Chondrocyte (in vitro differentiated cells): ENCODE measurements at regions not wholly inside any gene's neighbourhood (a gene's known extent, or its start where the extent isn't known, plus 50 kb on each side); places are given as distances from the start of the nearest gene placed in this dataset.
"Not testable (repeated sequence)": the region's sequence is repeated elsewhere in the genome, so short reads cannot be mapped to it uniquely, and the experiment has no call there.

ENCODE experiments used
- DNase-seq: peaks from one replicate; pipeline ENCODE4 v3.0.0; 2021; ENCODE audit warnings: mixed read lengths, low spot score
- H3K27ac Mint-ChIP-seq: one replicate; pipeline ENCODE4 v1.8.0; 2021; ENCODE audit warnings: mild to moderate bottlenecking, moderate library complexity, mixed read lengths; ENCODE audit not compliant: unreplicated experiment
- H3K27me3 Mint-ChIP-seq: 2 replicates; pipeline ENCODE4 v1.8.0; 2021; ENCODE audit warnings: low read depth, mixed read lengths
- H3K36me3 Mint-ChIP-seq: 2 replicates; pipeline ENCODE4 v1.8.0; 2021; ENCODE audit warnings: low read depth, mixed read lengths
- H3K4me1 Mint-ChIP-seq: 2 replicates; pipeline ENCODE4 v1.8.0; 2021; ENCODE audit warnings: low read depth, mild to moderate bottlenecking, mixed read lengths
- H3K4me3 Mint-ChIP-seq: one replicate; pipeline ENCODE4 v1.8.0; 2021; ENCODE audit warnings: mild to moderate bottlenecking, moderate library complexity, mixed read lengths; ENCODE audit not compliant: unreplicated experiment
- H3K9me3 Mint-ChIP-seq: 2 replicates; pipeline ENCODE4 v1.8.0; 2021; ENCODE audit warnings: low read depth, mixed read lengths
- TF ChIP-seq, protein P1 (sequence below): fragments of 200-600 bp; sonication (generic); IDR thresholded peaks from 2 replicates; pipeline ENCODE4 v1.5.0; 2021; ENCODE audit warnings: antibody characterized with exemption, mild to moderate bottlenecking, moderate library complexity

DNA sequence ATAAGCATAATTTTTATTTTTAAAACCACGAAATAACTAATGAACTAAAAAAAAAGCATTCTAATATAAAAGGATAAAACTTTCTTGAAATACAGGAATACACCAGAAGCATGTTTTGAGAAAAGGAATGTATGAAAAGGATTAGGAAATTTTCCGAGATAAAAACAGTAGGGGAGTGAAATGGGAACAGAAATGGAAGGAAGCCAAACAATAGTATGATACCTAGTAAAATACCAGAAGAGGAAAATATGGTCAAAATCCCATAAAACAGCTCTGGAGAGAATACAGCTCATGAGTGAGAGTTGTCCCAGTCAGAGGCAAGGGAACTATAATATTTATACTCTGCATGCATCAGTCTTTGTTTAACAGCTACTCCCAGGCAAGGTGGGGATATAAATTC is 1016.2 kb downstream of the SLC6A15 start:
- Mint-ChIP-seq H3K27me3 (no peaks in the 10 kb centered on the region), H3K9me3 (peaks cover 7% of the 10 kb centered on the region), H3K36me3 (no peaks in the 10 kb centered on the region), H3K4me3 (no peak overlapping the region), H3K4me1 (no peaks in the 10 kb centered on the region), H3K27ac (no peak overlapping the region)
- TF ChIP-seq, protein P1, sequence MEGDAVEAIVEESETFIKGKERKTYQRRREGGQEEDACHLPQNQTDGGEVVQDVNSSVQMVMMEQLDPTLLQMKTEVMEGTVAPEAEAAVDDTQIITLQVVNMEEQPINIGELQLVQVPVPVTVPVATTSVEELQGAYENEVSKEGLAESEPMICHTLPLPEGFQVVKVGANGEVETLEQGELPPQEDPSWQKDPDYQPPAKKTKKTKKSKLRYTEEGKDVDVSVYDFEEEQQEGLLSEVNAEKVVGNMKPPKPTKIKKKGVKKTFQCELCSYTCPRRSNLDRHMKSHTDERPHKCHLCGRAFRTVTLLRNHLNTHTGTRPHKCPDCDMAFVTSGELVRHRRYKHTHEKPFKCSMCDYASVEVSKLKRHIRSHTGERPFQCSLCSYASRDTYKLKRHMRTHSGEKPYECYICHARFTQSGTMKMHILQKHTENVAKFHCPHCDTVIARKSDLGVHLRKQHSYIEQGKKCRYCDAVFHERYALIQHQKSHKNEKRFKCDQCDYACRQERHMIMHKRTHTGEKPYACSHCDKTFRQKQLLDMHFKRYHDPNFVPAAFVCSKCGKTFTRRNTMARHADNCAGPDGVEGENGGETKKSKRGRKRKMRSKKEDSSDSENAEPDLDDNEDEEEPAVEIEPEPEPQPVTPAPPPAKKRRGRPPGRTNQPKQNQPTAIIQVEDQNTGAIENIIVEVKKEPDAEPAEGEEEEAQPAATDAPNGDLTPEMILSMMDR = no peak
- no peak for DNase-seq

DNA sequence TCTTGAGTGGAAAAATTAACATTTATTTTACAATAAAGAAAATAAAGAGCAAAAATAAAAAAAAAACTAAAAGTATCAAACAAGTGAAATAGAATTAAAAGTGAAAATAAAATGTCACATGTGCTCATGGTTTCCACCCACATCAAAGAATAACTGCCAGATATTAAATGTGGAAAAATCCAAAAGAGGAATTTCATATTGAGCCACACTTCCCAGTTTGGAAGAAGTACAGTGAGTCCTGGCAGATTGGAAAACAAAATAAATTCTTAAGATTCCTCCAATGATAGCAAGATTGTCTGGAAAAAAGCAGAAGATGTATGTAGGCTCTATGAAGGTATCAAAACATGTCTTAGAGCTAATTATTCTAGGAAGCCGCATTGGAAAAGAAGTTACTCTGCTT is 1019.5 kb downstream of the SLC6A15 start:
- Mint-ChIP-seq H3K27ac (no peak overlapping the region), H3K27me3 (no peaks in the 10 kb centered on the region), H3K9me3 (peaks cover 4% of the 10 kb centered on the region), H3K36me3 (peaks cover 2% of the 10 kb centered on the region), H3K4me3 (no peak overlapping the region), H3K4me1 (no peaks in the 10 kb centered on the region)
- DNase-seq = no peak
- TF ChIP-seq, protein P1 = no peak

DNA sequence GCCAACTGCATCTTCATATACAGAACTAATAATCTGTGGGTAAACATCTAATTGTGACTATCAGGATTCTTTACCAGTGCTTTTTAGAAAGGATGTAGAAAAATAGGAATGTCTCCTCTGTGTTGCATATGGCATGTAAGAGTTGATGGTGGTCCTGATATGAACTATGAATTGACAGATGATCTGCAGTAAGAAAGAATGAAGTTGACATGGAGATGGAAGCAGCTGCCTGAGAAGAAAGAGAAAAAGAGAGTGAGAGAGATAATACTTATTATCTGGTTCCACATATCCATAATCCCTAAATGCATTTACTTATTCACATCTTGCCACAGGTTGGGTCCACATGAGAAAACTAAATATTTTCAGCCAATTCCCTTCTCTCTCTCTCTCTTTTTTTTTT is 1022.9 kb downstream of the SLC6A15 start:
- H3K9me3 Mint-ChIP-seq = peaks cover 4% of the 10 kb centered on the region
- no peak overlapping the region for H3K4me3 Mint-ChIP-seq
- DNase-seq = no peak
- TF ChIP-seq, protein P1 = no peak
- H3K36me3 Mint-ChIP-seq = peaks cover 2% of the 10 kb centered on the region
- no peak overlapping the region for H3K27ac Mint-ChIP-seq
- no peaks in the 10 kb centered on the region for H3K4me1 Mint-ChIP-seq
- no peaks in the 10 kb centered on the region for H3K27me3 Mint-ChIP-seq

DNA sequence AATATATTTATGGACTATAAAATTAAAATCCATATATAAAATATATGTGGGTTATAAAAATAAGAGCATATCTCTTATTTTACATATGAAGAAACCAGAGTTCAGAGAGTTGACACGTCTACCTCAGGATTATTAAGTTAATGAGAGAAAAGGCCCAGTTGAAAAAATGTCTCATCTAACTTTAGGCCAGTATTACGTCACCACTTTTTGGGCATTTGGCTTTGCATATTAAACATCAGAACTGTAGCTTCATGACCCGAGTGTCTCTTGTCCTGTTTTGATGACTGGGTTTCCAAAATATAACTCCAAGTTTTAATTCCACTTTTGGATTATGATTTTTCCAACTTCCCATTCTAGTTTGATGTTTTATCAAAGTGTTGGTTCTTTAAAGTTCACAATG is 1026.1 kb downstream of the SLC6A15 start:
- Mint-ChIP-seq H3K9me3 (peaks cover 4% of the 10 kb centered on the region), H3K4me3 (no peak overlapping the region), H3K27ac (no peak overlapping the region), H3K27me3 (no peaks in the 10 kb centered on the region), H3K36me3 (peaks cover 2% of the 10 kb centered on the region), H3K4me1 (no peaks in the 10 kb centered on the region)
- no peak for DNase-seq
- TF ChIP-seq, protein P1 = no peak

DNA sequence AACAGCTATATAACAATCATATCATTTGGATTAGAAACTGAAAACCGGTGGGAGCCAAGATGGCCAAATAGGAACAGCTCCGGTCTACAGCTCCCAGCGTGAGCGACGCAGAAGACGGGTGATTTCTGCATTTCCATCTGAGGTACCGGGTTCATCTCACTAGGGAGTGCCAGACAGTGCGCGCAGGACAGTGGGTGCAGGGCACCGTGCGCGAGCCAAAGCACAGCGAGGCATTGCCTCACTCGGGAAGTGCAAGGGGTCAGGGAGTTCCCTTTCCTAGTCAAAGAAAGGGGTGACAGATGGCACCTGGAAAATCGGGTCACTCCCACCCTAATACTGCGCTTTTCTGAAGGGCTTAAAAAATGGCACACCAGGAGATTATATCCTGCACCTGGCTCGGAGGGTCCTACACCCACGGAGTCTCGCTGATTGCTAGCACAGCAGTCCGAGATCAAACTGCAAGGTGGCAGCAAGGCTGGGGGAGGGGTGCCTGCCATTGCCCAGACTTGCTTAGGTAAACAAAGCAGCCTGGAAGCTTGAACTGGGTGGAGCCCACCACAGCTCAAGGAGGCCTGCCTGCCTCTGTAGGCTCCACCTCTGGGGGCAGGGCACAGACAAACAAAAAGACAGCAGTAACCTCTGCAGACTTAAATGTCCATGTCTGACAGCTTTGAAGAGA is 1041.5 kb downstream of the SLC6A15 start:
- H3K4me3 Mint-ChIP-seq, H3K27ac Mint-ChIP-seq, H3K36me3 Mint-ChIP-seq, H3K9me3 Mint-ChIP-seq, H3K4me1 Mint-ChIP-seq, DNase-seq, H3K27me3 Mint-ChIP-seq: not testable (repeated sequence)

DNA sequence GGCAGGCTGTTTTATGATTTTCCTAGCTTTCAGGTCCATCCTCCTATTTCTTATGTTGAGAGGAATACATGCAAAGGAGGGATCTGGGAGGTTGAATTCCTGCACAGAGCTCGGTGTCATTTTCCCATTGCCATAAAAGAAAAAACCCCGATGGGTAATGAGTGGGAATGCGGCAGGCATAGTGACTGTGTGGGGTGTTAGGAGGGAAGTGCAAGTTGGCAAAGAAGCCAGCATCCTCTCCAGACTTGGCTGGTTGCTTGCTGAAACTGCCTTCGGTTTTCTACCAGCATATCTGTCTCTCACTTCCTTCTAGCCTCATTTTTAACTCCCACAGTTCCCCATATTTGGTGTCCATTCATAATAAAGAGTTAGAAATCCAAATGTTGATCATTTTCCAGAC is 1046.1 kb downstream of the SLC6A15 start:
- TF ChIP-seq, protein P1 = no peak
- Mint-ChIP-seq H3K27me3 (no peaks in the 10 kb centered on the region), H3K36me3 (no peaks in the 10 kb centered on the region), H3K9me3 (no peaks in the 10 kb centered on the region), H3K27ac (no peak overlapping the region), H3K4me1 (no peaks in the 10 kb centered on the region), H3K4me3 (no peak overlapping the region)
- no peak for DNase-seq
